H1 (cell line): ENCODE measurements at regions not wholly inside any gene's neighbourhood (a gene's known extent, or its start where the extent isn't known, plus 50 kb on each side); places are given as distances from the start of the nearest gene placed in this dataset.

Source experiments
- CTCF ChIA-PET: fragments of 300-600 bp; sonication (Branson Sonifier 250); formaldehyde crosslinking; loops from one replicate; lab custom pipeline; 2021; ENCODE audit not compliant: partially characterized antibody; lab: Charles Lee
- POLR2A ChIA-PET: fragments of 300-600 bp; sonication (Branson Sonifier 250); formaldehyde crosslinking; loops from one replicate; lab custom pipeline; 2021; ENCODE audit warnings: inconsistent platforms; ENCODE audit not compliant: partially characterized antibody; lab: Charles Lee
- DNase-seq, 2 experiments: peaks; one replicate each; pipeline versions ENCODE4 v3.0.0 to v3.0.0-alpha.2; 2010 to 2022; ENCODE audit warnings: low spot score in 2 of 2, low read depth in 1 of 2, mixed read lengths in 1 of 2
- FAIRE-seq: peaks from 2 replicates; lab custom pipeline; 2011; peaks lifted over from hg19 to GRCh38; lab: Jason Lieb, UNC
- H2AFZ ChIP-seq: 2 replicates; pipeline ENCODE4 v1.8.1; 2012; ENCODE audit warnings: low read length, inconsistent platforms
- H2AK5ac ChIP-seq: 2 replicates; pipeline ENCODE4 v1.6.1; 2013; ENCODE audit warnings: low read depth, low read length
- H2BK120ac ChIP-seq: replicated peaks from 2 replicates; pipeline ENCODE3; 2013; ENCODE audit warnings: low read depth, low read length, inconsistent platforms
- H2BK12ac ChIP-seq: 2 replicates; pipeline ENCODE4 v1.6.1; 2013; ENCODE audit warnings: low read depth, low read length
- H2BK15ac ChIP-seq: 2 replicates; pipeline ENCODE4 v1.6.1; 2013; ENCODE audit warnings: low read length
- H2BK20ac ChIP-seq: 2 replicates; pipeline ENCODE4 v1.6.1; 2013; ENCODE audit warnings: low read length
- H2BK5ac ChIP-seq: 2 replicates; pipeline ENCODE4 v1.6.1; 2013; ENCODE audit warnings: low read depth, low read length
- H3K14ac ChIP-seq: 2 replicates; pipeline ENCODE4 v1.6.1; 2013; ENCODE audit warnings: inconsistent platforms; ENCODE audit not compliant: insufficient read length
- H3K18ac ChIP-seq: 2 replicates; pipeline ENCODE4 v1.6.1; 2013; ENCODE audit warnings: low read length; ENCODE audit errors: extremely low read depth
- H3K23ac ChIP-seq: 2 replicates; pipeline ENCODE4 v1.6.1; 2013; ENCODE audit warnings: inconsistent platforms; ENCODE audit not compliant: insufficient read length
- H3K23me2 ChIP-seq: 2 replicates; pipeline ENCODE4 v1.6.1; 2013; ENCODE audit warnings: low read depth, low read length
- H3K27ac ChIP-seq: 2 replicates; pipeline ENCODE4 v1.6.1; 2011; ENCODE audit warnings: low read depth, low read length, inconsistent platforms
- H3K27me3 ChIP-seq, 4 experiments: replicated peaks in 1 of 4; 1 replicate in 1 of 4; 2 replicates in 3 of 4; pipeline versions ENCODE4 v1.6.1 to v1.8.1; 2011 to 2013; ENCODE audit warnings: low read length in 3 of 4, mild to moderate bottlenecking in 3 of 4, inconsistent platforms in 2 of 4, mixed read lengths in 2 of 4, moderate library complexity in 1 of 4; ENCODE audit not compliant: control insufficient read depth in 3 of 4, insufficient read depth in 3 of 4; ENCODE audit errors: extremely low read depth in 1 of 4
- H3K36me3 ChIP-seq, 4 experiments: 2 replicates each; pipeline versions ENCODE4 v1.6.1 to v1.8.1; 2011 to 2013; ENCODE audit warnings: mild to moderate bottlenecking in 4 of 4, low read length in 3 of 4, moderate library complexity in 2 of 4, control low read depth in 1 of 4, inconsistent platforms in 1 of 4; ENCODE audit not compliant: insufficient read depth in 4 of 4, control insufficient read depth in 2 of 4
- H3K4ac ChIP-seq: replicated peaks from 2 replicates; pipeline ENCODE3; 2013; ENCODE audit warnings: low read length, low read depth, mixed read lengths, inconsistent platforms; ENCODE audit not compliant: insufficient read length
- H3K4me1 ChIP-seq, 4 experiments: replicated peaks in 1 of 4; 1 replicate in 1 of 4; 2 replicates in 3 of 4; pipeline versions ENCODE4 v1.6.1 to v1.8.1; 2011 to 2013; ENCODE audit warnings: low read length in 3 of 4, inconsistent platforms in 2 of 4, mixed read lengths in 1 of 4; ENCODE audit not compliant: insufficient read depth in 4 of 4, control insufficient read depth in 3 of 4
- H3K4me2 ChIP-seq, 2 experiments: 2 replicates each; pipeline versions ENCODE4 v1.6.1 to v1.8.1; 2011 to 2013; ENCODE audit warnings: low read depth in 2 of 2, low read length in 2 of 2, control low read depth in 1 of 2, inconsistent platforms in 1 of 2, mild to moderate bottlenecking in 1 of 2; ENCODE audit not compliant: insufficient read depth in 1 of 2
- H3K4me3 ChIP-seq, 4 experiments: fragments of 200-600, 300-600 bp in 1 of 4; sonication (generic), shearing (Covaris generic), sonication (Bioruptor Twin) in 1 of 4; 2 replicates each; pipeline versions ENCODE4 v1.5.1 to v1.8.1; 2011 to 2016; ENCODE audit warnings: low read length in 4 of 4, low read depth in 3 of 4, control low read depth in 2 of 4, inconsistent platforms in 2 of 4, mild to moderate bottlenecking in 2 of 4, mixed read lengths in 1 of 4, moderate library complexity in 1 of 4; ENCODE audit not compliant: insufficient read depth in 2 of 4; ENCODE audit errors: extremely low read depth in 1 of 4
- H3K56ac ChIP-seq: replicated peaks from 2 replicates; pipeline ENCODE3; 2013; ENCODE audit warnings: low read depth, mild to moderate bottlenecking, mixed read lengths, low read length, inconsistent platforms; ENCODE audit not compliant: insufficient read length
- H3K79me1 ChIP-seq: 2 replicates; pipeline ENCODE4 v1.6.1; 2013; ENCODE audit warnings: low read depth, low read length, control low read depth
- H3K79me2 ChIP-seq, 2 experiments: 2 replicates each; pipeline versions ENCODE4 v1.6.1 to v1.8.1; 2012 to 2013; ENCODE audit warnings: low read length in 2 of 2, mild to moderate bottlenecking in 2 of 2, inconsistent platforms in 1 of 2; ENCODE audit not compliant: insufficient read depth in 2 of 2, control insufficient read depth in 1 of 2
- H3K9ac ChIP-seq, 4 experiments: replicated peaks in 1 of 4; 1 replicate in 1 of 4; 2 replicates in 3 of 4; pipeline versions ENCODE4 v1.6.1 to v1.8.1; 2011 to 2013; ENCODE audit warnings: low read depth in 3 of 4, low read length in 3 of 4, control low read depth in 2 of 4, mild to moderate bottlenecking in 2 of 4, moderate library complexity in 2 of 4, inconsistent platforms in 1 of 4; ENCODE audit errors: extremely low read depth in 1 of 4
- H3K9me3 ChIP-seq, 2 experiments: 2 replicates each; pipeline versions ENCODE4 v1.6.1 to v1.8.1; 2012 to 2013; ENCODE audit warnings: mild to moderate bottlenecking in 2 of 2, moderate library complexity in 2 of 2, control low read depth in 1 of 2, inconsistent platforms in 1 of 2, low read depth in 1 of 2, low read length in 1 of 2, mixed read lengths in 1 of 2; ENCODE audit not compliant: insufficient read depth in 2 of 2
- H4K20me1 ChIP-seq, 2 experiments: replicated peaks in 1 of 2; 2 replicates each; pipeline versions ENCODE3 to v1.8.1; 2011 to 2013; ENCODE audit warnings: inconsistent platforms in 2 of 2, low read length in 2 of 2, mild to moderate bottlenecking in 1 of 2; ENCODE audit not compliant: insufficient read depth in 2 of 2, control insufficient read depth in 1 of 2
- H4K5ac ChIP-seq: 2 replicates; pipeline ENCODE4 v1.6.1; 2013; ENCODE audit warnings: low read length, low read depth, mixed read lengths, inconsistent platforms; ENCODE audit not compliant: insufficient read length
- H4K8ac ChIP-seq: 2 replicates; pipeline ENCODE4 v1.8.0; 2013; ENCODE audit warnings: mild to moderate bottlenecking, moderate library complexity, low read length, inconsistent platforms; ENCODE audit not compliant: insufficient read depth; ENCODE audit errors: extremely low read depth
- H4K91ac ChIP-seq: replicated peaks from 2 replicates; pipeline ENCODE3; 2013; ENCODE audit warnings: low read length, mixed read lengths, inconsistent platforms; ENCODE audit not compliant: insufficient read length
- CEBPB ChIP-seq: IDR thresholded peaks from 2 replicates; pipeline ENCODE4 v1.6.1; 2012; ENCODE audit warnings: low read depth, low read length
- CTBP2 ChIP-seq: IDR thresholded peaks from 2 replicates; pipeline ENCODE4 v1.7.0; 2011; ENCODE audit warnings: borderline replicate concordance, mild to moderate bottlenecking, moderate library complexity, mixed read lengths, low read length; ENCODE audit not compliant: insufficient read depth, insufficient read length
- EGR1 ChIP-seq: IDR thresholded peaks from 2 replicates; pipeline ENCODE4 v1.6.1; 2011; ENCODE audit warnings: low read depth, low read length, borderline replicate concordance
- GABPA ChIP-seq: IDR thresholded peaks from 2 replicates; pipeline ENCODE4 v1.6.1; 2011; ENCODE audit warnings: mild to moderate bottlenecking, low read length, moderate library complexity, borderline replicate concordance; ENCODE audit not compliant: insufficient read depth
- NRF1 ChIP-seq: IDR thresholded peaks from 2 replicates; pipeline ENCODE4 v1.6.1; 2011; ENCODE audit warnings: mild to moderate bottlenecking, low read depth, low read length, improper control_type of control experiment
- POLR2AphosphoS5 ChIP-seq: IDR thresholded peaks from 2 replicates; pipeline ENCODE4 v1.6.1; 2011; ENCODE audit warnings: low read depth, low read length
- RBBP5 ChIP-seq: IDR thresholded peaks from 2 replicates; pipeline ENCODE4 v1.7.1; 2012; ENCODE audit warnings: low read depth, mild to moderate bottlenecking, inconsistent platforms, low read length, moderate library complexity, borderline replicate concordance
- RNF2 ChIP-seq: fragments of 200-900, 300-1000 bp; sonication (generic); IDR thresholded peaks from 2 replicates; pipeline ENCODE4 v1.7.1; 2016; ENCODE audit warnings: borderline replicate concordance, low read depth, mild to moderate bottlenecking, antibody characterized with exemption, low read length; ENCODE audit not compliant: poor library complexity, severe bottlenecking; ENCODE audit errors: missing control alignments
- SAP30 ChIP-seq: fragments of 300-600 bp; sonication (generic); IDR thresholded peaks from 2 replicates; pipeline ENCODE4 v1.7.1; 2012; ENCODE audit warnings: low read length, moderate library complexity, mild to moderate bottlenecking, inconsistent platforms; ENCODE audit not compliant: insufficient read depth, insufficient replicate concordance
- WGBS, 2 experiments: shearing (Covaris generic) in 1 of 2; methylation state at CpG; one replicate each; pipeline versions ENCODE4 v1.1.6 to v1.1.7; 2013 to 2015; ENCODE audit warnings: low lambda C conversion rate in 2 of 2, mixed read lengths in 2 of 2, inconsistent platforms in 1 of 2, low coverage in 1 of 2, missing lambda C conversion rate in 1 of 2; ENCODE audit not compliant: insufficient replicate concordance in 2 of 2, insufficient coverage in 1 of 2, insufficient read length in 1 of 2; ENCODE audit errors: extremely low coverage in 1 of 2, missing lambda C conversion rate in 1 of 2; 5-methylcytosine and 5-hydroxymethylcytosine counted together
- TF ChIP-seq, protein P1 (sequence below): IDR thresholded peaks from 2 replicates; pipeline ENCODE4 v1.6.1; 2012; ENCODE audit warnings: low read length, inconsistent platforms
- TF ChIP-seq, protein P2 (sequence below): IDR thresholded peaks from 2 replicates; pipeline ENCODE4 v1.6.1; 2011; ENCODE audit warnings: low read length, improper control_type of control experiment

DNA sequence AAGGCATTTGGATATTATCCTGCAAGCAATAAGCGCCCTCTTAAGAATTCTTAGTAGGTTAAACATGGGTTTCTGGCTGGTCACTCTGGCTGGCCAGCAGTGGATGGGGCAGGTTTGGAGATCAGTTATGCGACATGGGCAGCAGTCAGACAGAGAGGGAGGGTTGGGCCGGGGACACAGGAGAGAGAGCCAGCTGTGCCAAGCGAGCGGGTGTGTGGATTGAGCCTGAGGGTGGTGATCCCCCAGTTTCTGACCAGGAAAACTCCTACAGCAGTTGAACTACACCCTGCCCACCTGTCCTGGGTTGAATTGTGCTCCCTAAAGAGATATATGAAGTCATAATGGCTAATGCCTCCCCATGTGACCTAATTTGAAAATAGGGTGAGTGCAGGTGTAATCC, 671.2 kb downstream of the TBC1D22A start:
- Histone ChIP-seq H4K5ac (no peak overlapping the region), H3K4me2 (no peak overlapping the region), H3K4me3 (no peak overlapping the region), H3K79me1 (no peaks in the 10 kb centered on the region), H4K8ac (no peak overlapping the region), H3K9me3 (peaks cover 70 to 74% of the 10 kb centered on the region in 2 experiments), H3K14ac (no peak overlapping the region), H2AK5ac (no peak overlapping the region), H2BK20ac (no peak overlapping the region), H3K27me3 (no peaks in the 10 kb centered on the region), H3K23me2 (no peaks in the 10 kb centered on the region), H3K9ac (no peak overlapping the region), H4K91ac (no peak overlapping the region), H2BK15ac (no peak overlapping the region), H3K4ac (no peak overlapping the region), H2BK120ac (no peak overlapping the region), H3K4me1 (no peaks in the 10 kb centered on the region), H3K79me2 (no peaks in the 10 kb centered on the region), H4K20me1 (no peaks in the 10 kb centered on the region), H2BK5ac (no peak overlapping the region), H3K27ac (no peak overlapping the region), H3K23ac (no peak overlapping the region), H2AFZ (no peak overlapping the region), H3K36me3 (no peaks in the 10 kb centered on the region), H3K18ac (no peak overlapping the region), H2BK12ac (no peak overlapping the region), H3K56ac (no peak overlapping the region)
- ChIA-PET CTCF (no interaction called here), POLR2A (no interaction called here)
- WGBS, 2 experiments: 70% methylated on average over 3 of the region's 5 CpGs; no CpG with 5 or more reads in 1 of the 2 experiments
- DNase-seq (no peak), FAIRE-seq (no peak)
- no peak for TF ChIP-seq RNF2
- TF ChIP-seq POLR2AphosphoS5: no peak
- TF ChIP-seq CEBPB: no peak
- no peak for TF ChIP-seq RBBP5
- no peak for TF ChIP-seq CTBP2
- TF ChIP-seq, protein P1, sequence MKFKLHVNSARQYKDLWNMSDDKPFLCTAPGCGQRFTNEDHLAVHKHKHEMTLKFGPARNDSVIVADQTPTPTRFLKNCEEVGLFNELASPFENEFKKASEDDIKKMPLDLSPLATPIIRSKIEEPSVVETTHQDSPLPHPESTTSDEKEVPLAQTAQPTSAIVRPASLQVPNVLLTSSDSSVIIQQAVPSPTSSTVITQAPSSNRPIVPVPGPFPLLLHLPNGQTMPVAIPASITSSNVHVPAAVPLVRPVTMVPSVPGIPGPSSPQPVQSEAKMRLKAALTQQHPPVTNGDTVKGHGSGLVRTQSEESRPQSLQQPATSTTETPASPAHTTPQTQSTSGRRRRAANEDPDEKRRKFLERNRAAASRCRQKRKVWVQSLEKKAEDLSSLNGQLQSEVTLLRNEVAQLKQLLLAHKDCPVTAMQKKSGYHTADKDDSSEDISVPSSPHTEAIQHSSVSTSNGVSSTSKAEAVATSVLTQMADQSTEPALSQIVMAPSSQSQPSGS: no peak
- TF ChIP-seq, protein P2, sequence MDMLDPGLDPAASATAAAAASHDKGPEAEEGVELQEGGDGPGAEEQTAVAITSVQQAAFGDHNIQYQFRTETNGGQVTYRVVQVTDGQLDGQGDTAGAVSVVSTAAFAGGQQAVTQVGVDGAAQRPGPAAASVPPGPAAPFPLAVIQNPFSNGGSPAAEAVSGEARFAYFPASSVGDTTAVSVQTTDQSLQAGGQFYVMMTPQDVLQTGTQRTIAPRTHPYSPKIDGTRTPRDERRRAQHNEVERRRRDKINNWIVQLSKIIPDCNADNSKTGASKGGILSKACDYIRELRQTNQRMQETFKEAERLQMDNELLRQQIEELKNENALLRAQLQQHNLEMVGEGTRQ: no peak
- TF ChIP-seq SAP30: no peak
- no peak for TF ChIP-seq GABPA
- no peak for TF ChIP-seq NRF1
- no peak for TF ChIP-seq EGR1
